ENCODE measurements at regions not wholly inside any gene's neighbourhood (a gene's known extent, or its start where the extent isn't known, plus 50 kb on each side); places are given as distances from the start of the nearest gene placed in this dataset.

DNA sequence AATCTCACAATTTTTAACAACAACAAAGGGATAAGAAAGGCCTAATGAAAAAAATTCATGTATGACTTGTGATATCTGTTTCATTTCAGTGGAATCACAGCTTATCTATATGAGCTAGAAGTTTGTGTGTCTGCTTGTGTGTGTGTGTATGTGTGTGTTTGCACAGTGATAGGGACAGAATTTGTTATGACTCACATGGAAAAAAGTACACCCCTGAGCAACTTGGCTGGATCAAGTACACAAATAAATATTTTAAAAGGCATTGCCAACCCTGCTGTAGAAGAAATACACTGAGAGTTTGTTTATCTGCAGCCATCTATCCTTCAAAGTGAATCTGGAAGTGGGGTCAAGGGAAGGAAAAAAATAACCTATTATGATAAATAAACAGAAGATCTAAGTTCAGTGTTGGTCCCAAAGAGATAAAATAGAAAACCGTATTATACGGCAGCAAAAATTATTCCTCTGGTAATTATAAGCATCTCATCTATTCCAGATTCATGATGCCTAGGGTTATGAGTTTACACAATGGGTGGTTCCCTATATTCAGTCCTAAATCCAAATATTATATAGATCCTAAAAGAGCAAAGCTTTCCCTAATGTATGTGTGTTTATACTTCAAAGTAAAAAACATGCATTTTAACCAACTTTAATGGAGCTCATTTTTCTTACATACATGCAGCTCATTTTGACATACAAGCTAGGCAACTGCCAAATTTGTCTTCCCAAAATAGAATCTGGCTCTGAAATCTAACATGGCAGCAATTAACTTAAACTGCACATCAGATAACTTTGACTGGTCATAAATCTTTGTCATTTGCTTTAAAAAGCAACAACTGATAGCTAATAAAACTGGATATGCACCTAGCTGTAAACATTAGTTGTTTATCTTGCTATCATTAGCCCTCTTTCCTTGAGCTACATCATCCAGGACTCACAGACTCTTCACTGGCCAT is 420.6 kb downstream of the IRS1 start:
- no peak for DNase-seq (ENCODE audit: low spot score)
- Histone ChIP-seq H3K36me3 (ENCODE audit: insufficient read depth, low read length, poor library complexity, severe bottlenecking) (no peaks in the 10 kb centered on the region), H3K27ac (ENCODE audit: low read depth, low read length, poor library complexity, severe bottlenecking) (no peak overlapping the region), H3K4me3 (ENCODE audit: low read depth, low read length, poor library complexity, severe bottlenecking) (no peak overlapping the region), H3K4me1 (ENCODE audit: insufficient read depth, low read length, poor library complexity, severe bottlenecking) (no peaks in the 10 kb centered on the region), H3K27me3 (replicated peaks; ENCODE audit: insufficient read depth, low read depth, low read length, poor library complexity) (no peaks in the 10 kb centered on the region), H3K9me3 (ENCODE audit: low read depth, low read length, poor library complexity, severe bottlenecking) (no peaks in the 10 kb centered on the region)
- intact Hi-C loops (cut with micrococcal nuclease; ENCODE audit: unreplicated experiment): no loop called here
- no peak for TF ChIP-seq EZH2 (IDR thresholded peaks at IDR 0.05; ENCODE audit: borderline replicate concordance, low read depth, low read length, poor library complexity, severe bottlenecking)
- TF ChIP-seq, protein P1, sequence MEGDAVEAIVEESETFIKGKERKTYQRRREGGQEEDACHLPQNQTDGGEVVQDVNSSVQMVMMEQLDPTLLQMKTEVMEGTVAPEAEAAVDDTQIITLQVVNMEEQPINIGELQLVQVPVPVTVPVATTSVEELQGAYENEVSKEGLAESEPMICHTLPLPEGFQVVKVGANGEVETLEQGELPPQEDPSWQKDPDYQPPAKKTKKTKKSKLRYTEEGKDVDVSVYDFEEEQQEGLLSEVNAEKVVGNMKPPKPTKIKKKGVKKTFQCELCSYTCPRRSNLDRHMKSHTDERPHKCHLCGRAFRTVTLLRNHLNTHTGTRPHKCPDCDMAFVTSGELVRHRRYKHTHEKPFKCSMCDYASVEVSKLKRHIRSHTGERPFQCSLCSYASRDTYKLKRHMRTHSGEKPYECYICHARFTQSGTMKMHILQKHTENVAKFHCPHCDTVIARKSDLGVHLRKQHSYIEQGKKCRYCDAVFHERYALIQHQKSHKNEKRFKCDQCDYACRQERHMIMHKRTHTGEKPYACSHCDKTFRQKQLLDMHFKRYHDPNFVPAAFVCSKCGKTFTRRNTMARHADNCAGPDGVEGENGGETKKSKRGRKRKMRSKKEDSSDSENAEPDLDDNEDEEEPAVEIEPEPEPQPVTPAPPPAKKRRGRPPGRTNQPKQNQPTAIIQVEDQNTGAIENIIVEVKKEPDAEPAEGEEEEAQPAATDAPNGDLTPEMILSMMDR (conservative IDR thresholded peaks at IDR 0.05; ENCODE audit: low read depth, low read length): no peak
- ChIA-PET CTCF (no interaction called here), POLR2A (ENCODE audit: low non-redundant PET) (no interaction called here)
- BruUV-seq (replicated peaks): no TSS peak

DNA sequence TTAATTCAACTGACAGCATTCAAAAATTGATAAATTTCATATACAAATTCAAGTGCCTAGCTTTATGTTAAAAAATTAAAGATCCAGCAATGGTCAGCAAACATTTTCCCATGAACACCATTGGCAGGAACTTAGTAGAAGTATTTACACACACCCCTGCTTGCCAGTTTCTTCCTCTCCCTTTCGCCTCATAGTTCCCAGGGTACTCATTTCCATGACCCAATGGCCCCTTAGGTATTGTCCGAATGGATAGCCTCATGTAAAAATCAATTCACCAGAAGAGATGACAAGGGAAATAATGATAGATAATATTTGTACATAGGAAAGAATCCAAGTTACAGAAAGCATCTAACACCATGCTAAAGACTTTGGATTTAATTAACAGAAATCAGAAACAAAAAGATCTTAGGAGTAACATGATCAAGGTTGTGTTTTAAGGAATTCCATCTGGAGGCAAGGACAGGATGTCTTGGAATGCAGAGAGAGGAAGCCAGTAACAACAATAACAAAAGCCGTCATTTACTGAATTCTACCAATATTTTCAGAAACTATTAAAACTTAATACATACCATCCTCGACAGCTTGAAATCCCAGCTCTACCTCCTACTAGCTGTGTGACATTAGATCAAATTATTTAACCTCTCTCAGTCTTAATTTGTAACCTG is 423.0 kb downstream of the IRS1 start:
- POLR2A ChIA-PET (ENCODE audit: low non-redundant PET): no interaction called here
- DNase-seq (ENCODE audit: low spot score): no peak
- Histone ChIP-seq H3K27me3 (replicated peaks; ENCODE audit: insufficient read depth, low read depth, low read length, poor library complexity) (no peaks in the 10 kb centered on the region), H3K27ac (ENCODE audit: low read depth, low read length, poor library complexity, severe bottlenecking) (no peak overlapping the region), H3K4me1 (ENCODE audit: insufficient read depth, low read length, poor library complexity, severe bottlenecking) (no peaks in the 10 kb centered on the region), H3K36me3 (ENCODE audit: insufficient read depth, low read length, poor library complexity, severe bottlenecking) (no peaks in the 10 kb centered on the region), H3K4me3 (ENCODE audit: low read depth, low read length, poor library complexity, severe bottlenecking) (no peak overlapping the region), H3K9me3 (ENCODE audit: low read depth, low read length, poor library complexity, severe bottlenecking) (no peaks in the 10 kb centered on the region)
- TF ChIP-seq, protein P1 (conservative IDR thresholded peaks at IDR 0.05; ENCODE audit: low read depth, low read length): no peak
- no peak for TF ChIP-seq EZH2 (IDR thresholded peaks at IDR 0.05; ENCODE audit: borderline replicate concordance, low read depth, low read length, poor library complexity, severe bottlenecking)
- CTCF ChIA-PET: no interaction called here
- intact Hi-C loops (cut with micrococcal nuclease; ENCODE audit: unreplicated experiment): no loop called here
- no TSS peak for BruUV-seq (replicated peaks)

- TF ChIP-seq, protein P1 (conservative IDR thresholded peaks at IDR 0.05; ENCODE audit: low read depth, low read length): no peak
- no peak for TF ChIP-seq EZH2 (IDR thresholded peaks at IDR 0.05; ENCODE audit: borderline replicate concordance, low read depth, low read length, poor library complexity, severe bottlenecking)
- POLR2A ChIA-PET (ENCODE audit: low non-redundant PET): no interaction called here
- Histone ChIP-seq H3K36me3 (ENCODE audit: insufficient read depth, low read length, poor library complexity, severe bottlenecking) (no peaks in the 10 kb centered on the region), H3K4me1 (ENCODE audit: insufficient read depth, low read length, poor library complexity, severe bottlenecking) (no peaks in the 10 kb centered on the region), H3K27me3 (replicated peaks; ENCODE audit: insufficient read depth, low read depth, low read length, poor library complexity) (no peaks in the 10 kb centered on the region), H3K27ac (ENCODE audit: low read depth, low read length, poor library complexity, severe bottlenecking) (no peak overlapping the region), H3K9me3 (ENCODE audit: low read depth, low read length, poor library complexity, severe bottlenecking) (no peaks in the 10 kb centered on the region), H3K4me3 (ENCODE audit: low read depth, low read length, poor library complexity, severe bottlenecking) (no peak overlapping the region)
- BruUV-seq (replicated peaks): no TSS peak
- CTCF ChIA-PET: no interaction called here
- intact Hi-C loops (cut with micrococcal nuclease; ENCODE audit: unreplicated experiment): no loop called here
- no peak for DNase-seq (ENCODE audit: low spot score)
These were observed 432.7 kb downstream of the IRS1 start for GRCh38 chr2:226366920-226367319.

Data from A673 (cell line).